Hematopoietic multipotent progenitor cell treated with erythropoietin and hydrocortisone succinate and interleukin-3 and kit ligand, for 8 days (in vitro differentiated cells): ENCODE measurements at regions not wholly inside any gene's neighbourhood (a gene's known extent, or its start where the extent isn't known, plus 50 kb on each side); places are given as distances from the start of the nearest gene placed in this dataset.
"Not testable (repeated sequence)": the region's sequence is repeated elsewhere in the genome, so short reads cannot be mapped to it uniquely, and the experiment has no call there.

ENCODE experiments used
- DNase-seq: peaks from one replicate; pipeline ENCODE4 v3.0.0-alpha.2; 2015

GRCh38 chr4:72938516-72938915 is 131.0 kb downstream of the COX18 start:
- no peak for DNase-seq

- no peak for DNase-seq
Measured at GRCh38 chr4:72935462-72935861, 134.1 kb downstream of the COX18 start.

- DNase-seq: no peak
Measured at GRCh38 chr4:72933029-72933428, 136.5 kb downstream of the COX18 start.

GRCh38 chr4:72931346-72931745 is 138.2 kb downstream of the COX18 start:
- DNase-seq: no peak

- DNase-seq: not testable (repeated sequence)
Measured at GRCh38 chr4:72929596-72930274, 139.8 kb downstream of the COX18 start.

- no peak for DNase-seq
Measured at GRCh38 chr4:72924814-72925213, 144.7 kb downstream of the COX18 start.

GRCh38 chr4:72919937-72920336 is 149.6 kb downstream of the COX18 start:
- no peak for DNase-seq

- no peak for DNase-seq
Measured at GRCh38 chr4:72919464-72919863, 150.1 kb downstream of the COX18 start.

GRCh38 chr4:72918362-72918761 is 151.2 kb downstream of the COX18 start:
- DNase-seq: no peak

- DNase-seq: no peak
Measured at GRCh38 chr4:72911316-72911715, 158.2 kb downstream of the COX18 start.

GRCh38 chr4:72909461-72909860 is 160.1 kb downstream of the COX18 start:
- DNase-seq: no peak

- DNase-seq: no peak
Measured at GRCh38 chr4:72902354-72902753, 167.2 kb downstream of the COX18 start.

- no peak for DNase-seq
Measured at GRCh38 chr4:72901553-72901952, 168.0 kb downstream of the COX18 start.

- DNase-seq: no peak
Measured at GRCh38 chr4:72900952-72901351, 168.6 kb downstream of the COX18 start.

- no peak for DNase-seq
Measured at GRCh38 chr4:72899621-72900020, 169.9 kb downstream of the COX18 start.

GRCh38 chr4:72899214-72899613 is 170.3 kb downstream of the COX18 start:
- no peak for DNase-seq

GRCh38 chr4:72896515-72896914 is 173.0 kb downstream of the COX18 start:
- DNase-seq: no peak

- no peak for DNase-seq
Measured at GRCh38 chr4:72895408-72895807, 174.1 kb downstream of the COX18 start.

- DNase-seq: no peak
Measured at GRCh38 chr4:72893354-72894066, 176.0 kb downstream of the COX18 start.

GRCh38 chr4:72888331-72888730 is 181.2 kb downstream of the COX18 start:
- no peak for DNase-seq

- DNase-seq: no peak
Measured at GRCh38 chr4:72887152-72887551, 182.4 kb downstream of the COX18 start.

GRCh38 chr4:72886602-72887001 is 182.9 kb downstream of the COX18 start:
- peak; percentile 10 for DNase-seq

- DNase-seq: not testable (repeated sequence)
Measured at GRCh38 chr4:72884225-72884624, 185.3 kb downstream of the COX18 start.

GRCh38 chr4:72876946-72877345 is 192.6 kb downstream of the COX18 start:
- DNase-seq: no peak

- DNase-seq: no peak
Measured at GRCh38 chr4:72875545-72875944, 194.0 kb downstream of the COX18 start.
